ENCODE measurements at regions not wholly inside any gene's neighbourhood (a gene's known extent, or its start where the extent isn't known, plus 50 kb on each side); places are given as distances from the start of the nearest gene placed in this dataset.
A peak's percentile ranks its signal among the peaks of the same experiment; 100 is the strongest.

DNA sequence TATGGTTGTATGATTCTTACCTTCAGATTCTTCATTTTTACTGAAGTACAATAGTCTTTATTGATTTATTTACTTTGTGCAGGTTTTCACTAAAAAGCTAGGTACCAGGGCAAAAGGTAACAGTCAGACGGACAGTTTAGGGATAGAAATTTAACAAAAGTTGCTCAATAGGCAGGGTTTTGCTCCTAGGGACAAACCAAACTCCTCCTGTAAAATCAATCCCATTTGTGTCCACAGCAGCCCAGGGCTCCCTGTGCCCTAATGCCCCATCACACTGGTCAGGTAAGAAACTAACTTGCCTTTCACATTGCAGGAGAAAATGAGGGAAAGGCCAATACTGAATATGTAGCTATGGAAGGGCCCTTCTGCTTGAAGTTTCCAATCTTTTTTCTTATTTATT lies 410.9 kb downstream of the EPHA4 start:
- Histone ChIP-seq H3K4me3 (ENCODE audit: low read length) (no peak overlapping the region), H3K9me3 (ENCODE audit: insufficient read depth, low read depth, low read length) (no peaks in the 10 kb centered on the region)
- WGBS = 87% methylated on average over 1 of the region's 1 CpG

GRCh38 chr2:221166292-221166691 lies 405.8 kb downstream of the EPHA4 start:
- H3K27me3 ChIP-seq (ENCODE audit: insufficient read depth, low read length) = no peaks in the 10 kb centered on the region
- H3K27ac ChIP-seq (ENCODE audit: low read depth, low read length) = no peak overlapping the region
- no peak overlapping the region for H3K4me3 ChIP-seq (ENCODE audit: low read length)
- 0 out of 2 replicates have a peak, but pooled peaks cover 4% of the 10 kb centered on the region for H3K4me1 ChIP-seq (ENCODE audit: insufficient read depth, low read length)
- 96% methylated on average over 7 of the region's 7 CpGs for WGBS
- no peak overlapping the region for H3K9ac ChIP-seq (ENCODE audit: low read depth, low read length)
- H3K36me3 ChIP-seq (ENCODE audit: insufficient read depth, low read length) = no peaks in the 10 kb centered on the region
- no peaks in the 10 kb centered on the region for H3K9me3 ChIP-seq (ENCODE audit: insufficient read depth, low read depth, low read length)

More for the DNA sequence above, 410.9 kb downstream of the EPHA4 start:
- Histone ChIP-seq H3K27ac (ENCODE audit: low read depth, low read length) (no peak overlapping the region), H3K9ac (ENCODE audit: low read depth, low read length) (no peak overlapping the region), H3K36me3 (ENCODE audit: insufficient read depth, low read length) (no peaks in the 10 kb centered on the region), H3K27me3 (ENCODE audit: insufficient read depth, low read length) (no peaks in the 10 kb centered on the region), H3K4me1 (ENCODE audit: insufficient read depth, low read length) (peaks cover 11% of the 10 kb centered on the region)

GRCh38 chr2:221167561-221167960 lies 404.5 kb downstream of the EPHA4 start:
- H3K9me3 ChIP-seq (ENCODE audit: insufficient read depth, low read depth, low read length) = no peaks in the 10 kb centered on the region
- H3K9ac ChIP-seq (ENCODE audit: low read depth, low read length) = no peak overlapping the region
- no peak overlapping the region for H3K4me3 ChIP-seq (ENCODE audit: low read length)
- no peaks in the 10 kb centered on the region for H3K27me3 ChIP-seq (ENCODE audit: insufficient read depth, low read length)
- no peak overlapping the region for H3K27ac ChIP-seq (ENCODE audit: low read depth, low read length)
- H3K4me1 ChIP-seq (ENCODE audit: insufficient read depth, low read length) = 0 out of 2 replicates have a peak, but pooled peaks cover 2% of the 10 kb centered on the region
- H3K36me3 ChIP-seq (ENCODE audit: insufficient read depth, low read length) = no peaks in the 10 kb centered on the region

GRCh38 chr2:221169724-221170123 lies 402.4 kb downstream of the EPHA4 start:
- WGBS = 96% methylated on average over 6 of the region's 6 CpGs
- H3K4me1 ChIP-seq (ENCODE audit: insufficient read depth, low read length) = no peaks in the 10 kb centered on the region
- no peak overlapping the region for H3K27ac ChIP-seq (ENCODE audit: low read depth, low read length)

DNA sequence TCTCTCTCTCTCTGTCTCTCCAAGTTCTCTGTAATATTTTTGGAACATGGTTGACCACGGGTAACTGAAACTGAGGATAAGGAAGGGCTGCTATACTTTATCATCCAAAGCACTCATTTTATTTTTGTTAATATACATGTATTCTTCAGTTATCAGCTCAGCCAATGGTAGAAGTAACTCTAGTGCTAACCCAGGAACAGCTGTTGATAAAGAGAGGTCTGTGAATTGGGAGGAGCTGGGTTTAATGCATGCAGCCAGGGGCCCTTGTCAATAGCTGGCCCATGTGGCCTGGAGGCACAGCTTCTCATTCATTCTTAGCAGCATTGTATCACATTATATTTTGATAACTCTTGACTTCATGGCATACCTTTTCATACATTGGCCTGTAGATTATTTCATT lies 401.6 kb downstream of the EPHA4 start:
- H3K27me3 ChIP-seq (ENCODE audit: insufficient read depth, low read length) = no peaks in the 10 kb centered on the region
- no peaks in the 10 kb centered on the region for H3K36me3 ChIP-seq (ENCODE audit: insufficient read depth, low read length)

More at GRCh38 chr2:221169724-221170123, 402.4 kb downstream of the EPHA4 start:
- Histone ChIP-seq H3K4me3 (ENCODE audit: low read length) (no peak overlapping the region), H3K9ac (ENCODE audit: low read depth, low read length) (no peak overlapping the region), H3K9me3 (ENCODE audit: insufficient read depth, low read depth, low read length) (no peaks in the 10 kb centered on the region), H3K36me3 (ENCODE audit: insufficient read depth, low read length) (no peaks in the 10 kb centered on the region), H3K27me3 (ENCODE audit: insufficient read depth, low read length) (no peaks in the 10 kb centered on the region)

GRCh38 chr2:221176667-221177066 lies 395.4 kb downstream of the EPHA4 start:
- no peak overlapping the region for H3K27ac ChIP-seq (ENCODE audit: low read depth, low read length)
- H3K9ac ChIP-seq (ENCODE audit: low read depth, low read length) = no peak overlapping the region
- no peaks in the 10 kb centered on the region for H3K27me3 ChIP-seq (ENCODE audit: insufficient read depth, low read length)
- no peak overlapping the region for H3K4me3 ChIP-seq (ENCODE audit: low read length)
- no peaks in the 10 kb centered on the region for H3K4me1 ChIP-seq (ENCODE audit: insufficient read depth, low read length)
- no peaks in the 10 kb centered on the region for H3K9me3 ChIP-seq (ENCODE audit: insufficient read depth, low read depth, low read length)
- 92% methylated on average over 6 of the region's 6 CpGs for WGBS
- no peaks in the 10 kb centered on the region for H3K36me3 ChIP-seq (ENCODE audit: insufficient read depth, low read length)

More for the DNA sequence above, 401.6 kb downstream of the EPHA4 start:
- H3K4me1 ChIP-seq (ENCODE audit: insufficient read depth, low read length) = no peaks in the 10 kb centered on the region
- H3K27ac ChIP-seq (ENCODE audit: low read depth, low read length) = no peak overlapping the region
- no peak overlapping the region for H3K9ac ChIP-seq (ENCODE audit: low read depth, low read length)
- no peak overlapping the region for H3K4me3 ChIP-seq (ENCODE audit: low read length)
- H3K9me3 ChIP-seq (ENCODE audit: insufficient read depth, low read depth, low read length) = no peaks in the 10 kb centered on the region
- WGBS = no CpG with 5 or more reads among the region's 1 CpG

GRCh38 chr2:221178139-221178538 lies 394.0 kb downstream of the EPHA4 start:
- Histone ChIP-seq H3K27ac (ENCODE audit: low read depth, low read length) (no peak overlapping the region), H3K4me3 (ENCODE audit: low read length) (no peak overlapping the region), H3K4me1 (ENCODE audit: insufficient read depth, low read length) (no peaks in the 10 kb centered on the region), H3K9me3 (ENCODE audit: insufficient read depth, low read depth, low read length) (no peaks in the 10 kb centered on the region), H3K27me3 (ENCODE audit: insufficient read depth, low read length) (no peaks in the 10 kb centered on the region), H3K9ac (ENCODE audit: low read depth, low read length) (no peak overlapping the region), H3K36me3 (ENCODE audit: insufficient read depth, low read length) (no peaks in the 10 kb centered on the region)
- WGBS = 76% methylated on average over 4 of the region's 4 CpGs

DNA sequence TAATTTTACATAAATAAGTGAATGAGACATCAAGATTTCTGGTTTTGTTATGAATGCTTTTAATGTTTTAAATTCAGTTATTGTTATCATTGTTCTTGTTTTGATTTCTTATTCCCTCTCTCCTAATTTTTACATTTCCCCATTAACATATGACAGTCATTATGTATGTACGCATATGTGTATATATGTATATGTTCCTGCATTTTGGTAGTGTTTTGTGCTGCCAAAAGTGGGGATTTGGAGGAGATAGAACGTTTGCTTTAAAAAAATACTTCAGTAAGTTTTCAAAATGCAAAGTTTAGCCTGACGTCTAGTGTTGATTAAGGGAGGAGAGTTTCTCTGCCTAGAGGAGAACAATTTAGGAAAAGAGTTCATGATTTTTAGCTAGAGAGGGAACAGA lies 385.2 kb downstream of the EPHA4 start:
- H3K27me3 ChIP-seq (ENCODE audit: insufficient read depth, low read length) = peaks cover 6% of the 10 kb centered on the region; the same call in 1 of the 2 replicates
- 81% methylated on average over 3 of the region's 3 CpGs for WGBS
- no peak overlapping the region for H3K27ac ChIP-seq (ENCODE audit: low read depth, low read length)
- H3K9me3 ChIP-seq (ENCODE audit: insufficient read depth, low read depth, low read length) = no peaks in the 10 kb centered on the region
- no peaks in the 10 kb centered on the region for H3K36me3 ChIP-seq (ENCODE audit: insufficient read depth, low read length)
- H3K4me1 ChIP-seq (ENCODE audit: insufficient read depth, low read length) = peaks cover 31% of the 10 kb centered on the region
- H3K9ac ChIP-seq (ENCODE audit: low read depth, low read length) = no peak overlapping the region
- no peak overlapping the region for H3K4me3 ChIP-seq (ENCODE audit: low read length)

DNA sequence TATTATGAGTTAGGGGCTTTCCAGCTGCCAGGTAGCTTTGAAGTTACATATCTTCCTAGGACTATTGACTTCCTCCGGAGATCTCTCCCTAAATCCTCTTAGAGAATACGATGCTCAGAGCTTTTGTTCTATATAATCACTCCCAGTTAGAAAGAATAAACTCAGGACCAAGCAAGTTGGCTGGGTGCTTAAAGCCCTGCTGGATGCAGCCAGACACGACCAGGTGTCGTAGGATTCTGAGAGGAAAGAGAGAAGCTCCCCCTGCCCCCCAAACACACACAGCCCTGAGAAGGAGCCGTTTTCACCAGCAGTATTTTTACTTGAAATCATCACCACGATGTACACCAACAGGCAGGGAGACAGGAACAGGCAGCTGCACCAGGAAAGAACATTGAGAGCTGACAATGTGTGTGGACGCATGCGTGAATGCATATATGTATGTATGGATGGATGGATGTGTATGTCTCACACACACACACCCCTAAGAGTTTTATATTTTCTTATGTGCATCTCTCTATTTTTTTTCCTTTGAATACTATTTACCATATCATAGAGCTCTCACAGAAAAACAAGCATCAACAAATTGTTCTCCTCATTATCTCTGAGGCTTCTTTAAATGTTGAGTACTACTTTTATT lies 382.6 kb downstream of the EPHA4 start:
- Histone ChIP-seq H3K27ac (ENCODE audit: low read depth, low read length) (no peak overlapping the region), H3K4me3 (ENCODE audit: low read length) (peak overlapping the region; percentile 28; the same call in 1 of the 2 replicates), H3K4me1 (ENCODE audit: insufficient read depth, low read length) (peaks cover 31% of the 10 kb centered on the region), H3K27me3 (ENCODE audit: insufficient read depth, low read length) (peaks cover 6% of the 10 kb centered on the region; the same call in 1 of the 2 replicates), H3K9me3 (ENCODE audit: insufficient read depth, low read depth, low read length) (no peaks in the 10 kb centered on the region), H3K36me3 (ENCODE audit: insufficient read depth, low read length) (no peaks in the 10 kb centered on the region), H3K9ac (ENCODE audit: low read depth, low read length) (0 out of 2 replicates have a peak overlapping the region, but pooled peaks have one; percentile 12)
- WGBS = 19% methylated on average over 7 of the region's 8 CpGs

- Histone ChIP-seq H3K4me3 (ENCODE audit: low read length) (no peak overlapping the region), H3K27ac (ENCODE audit: low read depth, low read length) (no peak overlapping the region), H3K9me3 (ENCODE audit: insufficient read depth, low read depth, low read length) (no peaks in the 10 kb centered on the region), H3K36me3 (ENCODE audit: insufficient read depth, low read length) (no peaks in the 10 kb centered on the region), H3K4me1 (ENCODE audit: insufficient read depth, low read length) (peaks cover 31% of the 10 kb centered on the region), H3K9ac (ENCODE audit: low read depth, low read length) (no peak overlapping the region), H3K27me3 (ENCODE audit: insufficient read depth, low read length) (no peaks in the 10 kb centered on the region)
- 96% methylated on average over 1 of the region's 1 CpG for WGBS
Observed at GRCh38 chr2:221195829-221196228, 376.3 kb downstream of the EPHA4 start.

DNA sequence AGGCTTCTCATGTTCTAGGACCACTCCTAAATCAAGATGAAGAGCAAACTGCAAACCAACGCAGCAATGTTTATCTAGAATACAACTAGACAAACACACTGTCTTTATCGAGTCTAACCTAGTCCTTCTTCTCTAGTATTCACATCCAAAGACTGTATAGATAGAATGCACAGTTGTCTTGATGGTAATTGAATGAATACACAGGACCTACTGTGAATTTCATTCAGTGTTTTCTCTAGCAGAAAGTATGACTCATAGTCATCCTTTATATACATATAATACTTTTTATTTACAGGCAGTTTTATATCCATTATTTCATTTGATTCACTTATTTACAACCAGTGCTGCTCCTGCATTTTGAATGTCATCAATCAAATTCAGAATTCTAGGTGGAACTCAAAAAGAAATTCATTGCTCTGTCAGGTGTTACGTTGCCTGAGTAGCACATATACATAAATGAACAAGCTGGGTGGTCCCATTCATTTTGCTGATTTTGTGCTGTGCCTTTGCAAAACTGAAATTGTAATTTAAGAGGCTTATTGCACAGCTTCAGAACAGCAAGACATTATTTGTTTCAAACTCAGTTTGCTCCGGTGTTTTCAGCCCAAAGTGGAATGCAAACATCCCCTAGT lies 374.8 kb downstream of the EPHA4 start:
- over 99% methylated on average over 4 of the region's 4 CpGs for WGBS

More for the DNA sequence above, 374.8 kb downstream of the EPHA4 start:
- Histone ChIP-seq H3K27me3 (ENCODE audit: insufficient read depth, low read length) (no peaks in the 10 kb centered on the region), H3K4me1 (ENCODE audit: insufficient read depth, low read length) (peaks cover 35% of the 10 kb centered on the region), H3K4me3 (ENCODE audit: low read length) (no peak overlapping the region), H3K9ac (ENCODE audit: low read depth, low read length) (no peak overlapping the region), H3K27ac (ENCODE audit: low read depth, low read length) (no peak overlapping the region), H3K36me3 (ENCODE audit: insufficient read depth, low read length) (no peaks in the 10 kb centered on the region), H3K9me3 (ENCODE audit: insufficient read depth, low read depth, low read length) (no peaks in the 10 kb centered on the region)
